GM12865 (cell line): ENCODE measurements at regions not wholly inside any gene's neighbourhood (a gene's known extent, or its start where the extent isn't known, plus 50 kb on each side); places are given as distances from the start of the nearest gene placed in this dataset.

ENCODE experiments used
- DNase-seq: peaks from one replicate; pipeline ENCODE4 v3.0.0; 2010; ENCODE audit warnings: low read depth
- H3K4me3 ChIP-seq: 2 replicates; pipeline ENCODE4 v1.5.1; 2011; ENCODE audit warnings: mild to moderate bottlenecking, low read depth, low read length, control low read depth
- TF ChIP-seq, protein P1 (sequence below): IDR thresholded peaks from 2 replicates; pipeline ENCODE4 v1.5.1; 2011; ENCODE audit warnings: low read length, control low read depth, low read depth, inconsistent platforms; ENCODE audit not compliant: insufficient read depth; ENCODE audit errors: missing control alignments

DNA sequence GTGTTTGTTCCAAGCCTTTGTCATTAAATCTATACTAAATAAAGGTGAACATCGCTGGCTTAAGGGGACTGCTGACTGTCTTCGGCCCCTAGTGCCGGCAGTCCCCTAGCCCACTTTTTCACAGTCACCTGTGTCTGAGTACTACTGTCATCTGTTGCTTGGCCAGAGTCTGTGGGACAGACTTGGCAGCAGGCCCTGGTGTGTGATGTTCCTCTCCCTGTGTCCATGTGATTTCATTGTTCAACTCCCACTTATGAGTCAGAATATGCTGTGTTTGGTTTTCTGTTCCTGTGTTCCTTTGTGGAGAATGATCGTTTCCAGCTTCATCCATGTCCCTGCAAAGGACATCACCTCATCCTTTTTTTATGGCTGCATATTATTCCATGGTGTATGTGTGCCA is 133.4 kb downstream of the HAO1 start:
- DNase-seq = no peak
- TF ChIP-seq, protein P1, sequence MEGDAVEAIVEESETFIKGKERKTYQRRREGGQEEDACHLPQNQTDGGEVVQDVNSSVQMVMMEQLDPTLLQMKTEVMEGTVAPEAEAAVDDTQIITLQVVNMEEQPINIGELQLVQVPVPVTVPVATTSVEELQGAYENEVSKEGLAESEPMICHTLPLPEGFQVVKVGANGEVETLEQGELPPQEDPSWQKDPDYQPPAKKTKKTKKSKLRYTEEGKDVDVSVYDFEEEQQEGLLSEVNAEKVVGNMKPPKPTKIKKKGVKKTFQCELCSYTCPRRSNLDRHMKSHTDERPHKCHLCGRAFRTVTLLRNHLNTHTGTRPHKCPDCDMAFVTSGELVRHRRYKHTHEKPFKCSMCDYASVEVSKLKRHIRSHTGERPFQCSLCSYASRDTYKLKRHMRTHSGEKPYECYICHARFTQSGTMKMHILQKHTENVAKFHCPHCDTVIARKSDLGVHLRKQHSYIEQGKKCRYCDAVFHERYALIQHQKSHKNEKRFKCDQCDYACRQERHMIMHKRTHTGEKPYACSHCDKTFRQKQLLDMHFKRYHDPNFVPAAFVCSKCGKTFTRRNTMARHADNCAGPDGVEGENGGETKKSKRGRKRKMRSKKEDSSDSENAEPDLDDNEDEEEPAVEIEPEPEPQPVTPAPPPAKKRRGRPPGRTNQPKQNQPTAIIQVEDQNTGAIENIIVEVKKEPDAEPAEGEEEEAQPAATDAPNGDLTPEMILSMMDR = no peak
- H3K4me3 ChIP-seq = no peak overlapping the region

- TF ChIP-seq, protein P1 = no peak
- DNase-seq = no peak
- H3K4me3 ChIP-seq = no peak overlapping the region
Observed at GRCh38 chr20:7817286-7817685, 123.0 kb downstream of the HAO1 start.

DNA sequence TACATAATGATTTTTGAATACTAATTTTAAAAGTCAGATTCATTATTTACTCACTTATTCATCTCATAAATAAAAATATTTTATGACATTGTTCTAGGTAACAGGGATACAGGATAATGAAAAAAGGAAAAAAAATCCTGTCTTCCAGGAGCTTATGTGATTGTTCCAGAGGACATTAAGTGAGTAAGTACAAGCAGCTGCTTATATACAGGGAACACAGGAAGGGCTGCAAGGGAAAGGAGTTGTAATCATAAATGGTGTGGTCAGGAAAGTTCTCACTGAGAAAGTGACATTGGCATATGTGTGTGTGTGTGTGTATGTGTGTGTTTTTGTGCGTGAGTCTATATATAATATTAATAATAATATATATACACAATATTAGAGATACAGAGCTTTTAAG is 121.8 kb downstream of the HAO1 start:
- H3K4me3 ChIP-seq = no peak overlapping the region
- DNase-seq = no peak
- TF ChIP-seq, protein P1 = no peak

- TF ChIP-seq, protein P1 = no peak
- H3K4me3 ChIP-seq = no peak overlapping the region
- no peak for DNase-seq
Observed at GRCh38 chr20:7820897-7821296, 119.4 kb downstream of the HAO1 start.

GRCh38 chr20:7822772-7823171 is 117.5 kb downstream of the HAO1 start:
- TF ChIP-seq, protein P1 = no peak
- H3K4me3 ChIP-seq = no peak overlapping the region

GRCh38 chr20:7828437-7828836 is 111.8 kb downstream of the HAO1 start:
- no peak for DNase-seq
- no peak overlapping the region for H3K4me3 ChIP-seq
- TF ChIP-seq, protein P1 = no peak

More at GRCh38 chr20:7822772-7823171, 117.5 kb downstream of the HAO1 start:
- DNase-seq = no peak

DNA sequence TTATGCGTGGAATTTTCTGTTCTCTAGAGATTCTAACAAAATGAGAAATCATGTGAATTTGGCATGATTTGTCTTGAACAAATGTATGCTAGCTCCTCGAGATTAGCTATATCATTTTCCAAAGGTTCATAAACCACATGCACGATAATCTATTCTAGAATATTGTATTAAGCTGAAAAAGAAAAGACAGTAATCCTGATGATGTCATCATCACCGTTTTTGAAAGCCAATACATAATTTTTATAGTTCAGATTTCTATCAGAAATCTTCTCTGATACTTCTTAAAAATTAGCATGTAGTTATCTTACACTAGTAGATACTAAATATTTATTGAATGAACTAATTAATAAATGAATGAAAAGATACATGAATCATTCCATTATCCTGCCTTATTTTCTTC is 111.2 kb downstream of the HAO1 start:
- H3K4me3 ChIP-seq = no peak overlapping the region
- TF ChIP-seq, protein P1 = no peak
- DNase-seq = no peak
